Hematopoietic multipotent progenitor cell treated with erythropoietin and hydrocortisone succinate and interleukin-3 and kit ligand, for 8 days (in vitro differentiated cells): ENCODE measurements at regions not wholly inside any gene's neighbourhood (a gene's known extent, or its start where the extent isn't known, plus 50 kb on each side); places are given as distances from the start of the nearest gene placed in this dataset.
A peak's percentile ranks its signal among the peaks of the same experiment; 100 is the strongest.
"Not testable (repeated sequence)": the region's sequence is repeated elsewhere in the genome, so short reads cannot be mapped to it uniquely, and the experiment has no call there.

ENCODE experiments used
- DNase-seq: peaks from one replicate; pipeline ENCODE4 v3.0.0-alpha.2; 2015

GRCh38 chr7:17020250-17020649, 138.5 kb upstream of the AGR3 start:
- no peak for DNase-seq

- no peak for DNase-seq
These were observed 139.4 kb upstream of the AGR3 start for GRCh38 chr7:17021205-17021604.

DNA sequence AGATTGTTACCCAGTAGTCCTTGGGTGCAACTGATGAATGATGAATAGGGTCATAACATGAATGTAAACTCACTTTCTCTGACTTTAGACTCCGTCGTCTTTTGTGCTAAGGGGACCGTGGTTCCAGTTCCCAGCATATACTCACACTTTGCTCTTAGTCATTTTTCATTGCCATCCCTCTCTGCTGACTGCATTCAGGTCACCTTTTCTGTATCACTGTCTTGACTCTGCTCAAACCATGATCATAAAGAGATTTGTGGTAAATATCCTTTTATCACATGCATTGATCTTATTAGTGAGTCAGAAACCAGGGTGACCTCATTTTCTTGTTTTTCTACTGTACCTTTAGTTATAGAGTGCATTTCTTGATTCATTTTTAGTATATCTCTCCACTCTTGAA, 141.1 kb upstream of the AGR3 start:
- no peak for DNase-seq

GRCh38 chr7:17026269-17026668, 144.5 kb upstream of the AGR3 start:
- DNase-seq = no peak

GRCh38 chr7:17027143-17027788, 145.5 kb upstream of the AGR3 start:
- no peak for DNase-seq

DNA sequence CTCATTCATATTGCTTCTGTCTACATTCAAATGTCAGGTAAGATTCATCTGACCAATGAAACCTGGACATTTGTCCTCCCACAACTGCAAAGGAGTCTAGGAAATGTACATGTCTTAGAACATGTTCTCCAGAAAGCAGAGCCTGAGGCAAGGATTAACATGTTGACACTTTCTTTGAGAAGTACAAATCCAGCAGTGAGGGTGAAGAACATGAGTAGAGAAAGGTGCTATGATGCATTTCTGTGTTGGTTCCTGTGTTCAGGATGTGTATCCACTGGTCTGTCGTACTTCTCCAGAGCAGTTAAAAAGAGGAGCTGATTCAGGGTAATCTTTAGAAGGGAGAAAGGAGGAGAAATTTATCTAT, 146.0 kb upstream of the AGR3 start:
- DNase-seq = no peak

- DNase-seq = no peak
These were observed 147.4 kb upstream of the AGR3 start for GRCh38 chr7:17029150-17029549.

DNA sequence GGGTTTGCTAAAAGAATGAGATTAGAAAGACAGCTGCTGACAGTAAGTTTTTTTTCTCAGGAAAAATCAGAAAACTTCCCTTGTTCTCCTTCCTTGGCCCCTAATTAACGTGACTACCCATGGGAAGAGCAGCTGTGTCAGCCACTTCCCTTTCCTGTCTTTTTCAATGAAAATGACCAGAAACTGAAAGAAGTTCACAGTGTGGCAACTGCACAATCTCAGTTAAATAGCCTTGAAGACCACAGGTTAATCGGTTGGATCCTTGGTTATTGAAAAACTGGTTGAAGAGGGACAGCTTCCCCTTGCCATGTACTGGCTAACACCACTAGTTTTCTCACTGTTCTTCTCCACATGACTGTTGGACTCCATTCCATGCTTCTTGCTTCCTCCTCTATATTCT, 148.8 kb upstream of the AGR3 start:
- DNase-seq = no peak

DNA sequence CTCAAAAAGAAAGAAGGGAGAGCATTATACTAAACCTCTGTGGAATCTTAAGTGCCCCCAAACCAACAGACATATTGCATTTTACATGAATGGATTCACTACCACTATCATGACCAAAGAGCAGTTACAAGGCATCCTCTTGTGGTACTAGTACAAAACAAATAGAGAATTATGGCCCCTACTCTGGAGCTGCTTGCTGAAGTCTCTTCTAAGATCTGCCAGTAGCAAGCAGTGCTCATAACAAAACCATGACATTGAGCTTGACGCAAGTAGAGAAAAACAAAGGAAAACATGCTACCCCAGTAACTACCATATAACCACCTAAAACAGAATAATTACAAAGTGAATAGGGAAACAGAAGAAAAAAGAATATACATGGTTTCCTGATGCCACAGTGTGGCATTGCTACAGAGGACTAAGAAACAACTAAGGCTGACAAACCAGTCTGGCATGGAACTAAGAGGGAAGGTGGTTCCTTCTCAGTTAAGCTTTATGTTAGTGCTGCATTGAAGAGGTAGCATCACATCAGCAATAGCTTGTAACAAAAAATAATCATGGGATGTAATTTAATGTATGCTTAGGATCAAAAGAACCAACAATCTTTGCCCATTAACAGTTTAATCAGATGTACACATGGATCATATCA, 150.2 kb upstream of the AGR3 start:
- no peak for DNase-seq

DNA sequence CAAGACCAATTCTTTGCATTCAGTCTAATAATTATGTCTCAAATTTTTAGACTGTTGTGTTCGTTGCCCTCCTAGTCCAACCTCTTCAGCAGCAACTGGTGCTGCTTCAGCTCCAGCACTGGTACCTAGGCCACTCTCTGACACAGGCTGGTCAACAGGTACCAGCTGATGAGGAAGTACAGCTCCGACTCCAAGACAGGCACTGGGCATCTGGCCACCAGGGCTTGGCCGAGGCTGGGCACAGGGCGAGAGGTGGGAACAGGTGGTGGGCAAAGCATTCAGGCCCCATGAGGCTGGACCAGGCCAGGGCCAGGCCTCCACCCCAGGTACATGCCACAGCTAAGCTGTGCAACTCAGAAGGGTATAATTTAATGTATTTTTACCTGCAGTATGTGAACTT, 151.5 kb upstream of the AGR3 start:
- no peak for DNase-seq

DNA sequence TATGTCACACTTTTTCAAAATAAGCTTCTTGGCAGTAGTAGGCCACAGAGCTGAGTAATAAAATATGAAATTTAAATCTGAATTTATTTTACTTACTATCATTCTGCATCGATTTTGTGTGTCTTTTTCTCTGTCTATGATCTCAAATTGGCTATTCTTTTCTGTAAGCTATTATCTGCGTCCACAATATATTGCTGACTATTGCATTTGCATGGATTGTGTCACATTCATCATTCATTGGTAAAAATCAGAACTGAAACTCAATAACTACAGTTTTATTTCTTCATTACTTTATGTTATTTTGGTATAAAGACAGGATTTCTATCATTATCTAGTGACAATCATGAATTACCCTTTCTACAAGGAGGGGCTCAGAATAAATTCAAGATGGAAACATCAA, 154.8 kb upstream of the AGR3 start:
- DNase-seq = no peak

DNA sequence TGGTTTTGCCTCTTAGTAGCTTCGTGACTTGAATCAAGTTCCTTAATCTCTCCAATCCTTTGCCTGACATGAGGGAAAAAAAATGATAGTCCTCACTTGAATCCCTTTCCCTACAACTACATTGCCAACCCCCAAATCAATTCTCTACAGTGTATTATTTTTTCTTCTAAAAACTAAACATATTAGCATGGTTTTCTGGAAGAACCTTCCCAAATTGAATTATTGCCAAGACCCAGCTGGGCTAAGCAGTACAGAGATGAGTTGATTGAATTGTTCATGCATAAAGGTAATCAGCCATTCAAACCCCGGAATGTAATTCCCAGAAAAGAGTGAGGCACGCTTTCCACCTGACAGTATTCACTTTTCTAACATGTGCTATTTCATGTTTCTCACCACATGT, 155.6 kb upstream of the AGR3 start:
- no peak for DNase-seq

DNA sequence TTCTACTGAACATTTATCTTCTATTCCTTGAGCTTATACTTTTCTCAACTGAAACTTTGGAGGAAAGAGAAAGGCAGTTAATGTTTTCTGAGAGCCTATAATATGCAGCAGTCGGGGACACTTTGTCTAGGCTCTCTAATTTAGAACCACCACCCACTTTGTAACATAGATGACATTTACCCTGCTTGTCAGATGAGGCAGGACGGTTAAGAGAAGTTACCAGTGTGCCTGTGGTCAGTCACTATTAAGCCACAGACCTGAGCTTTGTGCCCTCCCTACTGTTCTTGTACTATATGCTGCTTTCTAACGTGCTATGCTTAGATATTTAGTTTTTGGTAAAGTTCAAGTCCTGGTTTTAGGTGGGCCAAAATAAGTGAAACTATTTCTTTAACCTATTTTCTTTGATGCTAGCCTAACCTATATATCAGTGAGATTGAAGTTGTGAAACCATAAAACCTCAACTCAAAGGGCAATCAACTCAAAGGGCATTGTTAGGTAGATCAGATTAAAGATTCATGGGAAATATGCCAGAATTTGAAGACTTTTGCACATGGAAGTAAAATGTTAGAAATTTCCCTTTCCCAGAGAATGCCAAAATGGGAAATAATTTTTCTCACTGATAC, 156.5 kb upstream of the AGR3 start:
- no peak for DNase-seq

DNA sequence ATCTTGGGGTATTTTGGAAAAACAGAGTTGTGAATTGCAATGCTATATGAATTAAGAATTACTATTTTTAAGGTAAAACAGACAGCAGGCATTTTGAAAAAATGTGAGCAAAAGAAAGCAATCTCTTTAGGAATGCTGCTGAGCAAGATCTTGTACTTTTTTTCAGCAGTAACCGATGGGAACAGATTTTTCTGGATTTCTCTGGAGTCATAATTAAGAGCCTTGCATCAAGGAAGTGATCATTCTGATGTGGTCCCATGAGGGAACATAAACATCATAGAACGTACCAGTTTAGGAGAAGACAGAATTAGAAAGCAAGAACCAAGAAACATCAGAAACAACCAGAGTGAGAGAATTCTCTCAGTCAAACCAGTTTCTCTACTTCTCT, 157.0 kb upstream of the AGR3 start:
- no peak for DNase-seq

DNA sequence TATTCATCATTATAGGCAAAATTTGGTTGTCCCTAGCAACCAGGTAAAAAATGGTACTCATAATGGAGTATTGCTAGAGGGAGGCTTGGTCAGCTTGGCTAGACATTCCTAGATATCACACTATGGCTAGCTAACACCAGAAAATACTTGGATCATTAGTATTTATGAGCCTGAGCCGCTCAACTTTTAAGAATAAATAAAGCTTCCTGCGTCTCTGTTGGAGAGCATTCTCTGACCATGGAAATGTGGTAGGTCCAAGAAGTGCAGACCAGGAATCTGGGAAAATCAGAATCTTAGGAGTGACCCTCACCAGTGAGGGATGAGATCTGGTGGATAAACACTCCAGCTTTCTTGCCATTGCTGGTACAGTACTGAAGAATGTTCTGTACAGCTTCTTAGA, 157.6 kb upstream of the AGR3 start:
- no peak for DNase-seq

GRCh38 chr7:17040716-17041115, 158.9 kb upstream of the AGR3 start:
- no peak for DNase-seq

DNA sequence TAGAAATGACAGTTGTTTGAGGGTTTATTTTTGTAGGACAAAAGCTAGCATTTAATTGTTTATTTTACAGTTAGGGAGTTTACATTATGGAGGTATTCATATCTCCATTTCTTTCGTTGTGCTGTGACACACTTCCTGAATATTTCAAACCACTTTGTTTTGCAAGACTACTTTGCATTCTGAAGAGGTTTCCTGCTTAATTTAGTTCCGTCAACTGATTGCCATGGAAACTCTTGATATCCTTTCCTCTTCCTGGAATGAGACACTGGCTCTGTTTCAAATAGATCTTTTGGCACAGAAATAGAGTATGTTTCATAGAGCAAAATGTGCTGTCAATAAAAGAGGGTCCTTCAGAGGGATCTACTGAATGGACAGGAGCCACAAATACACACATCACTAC, 159.5 kb upstream of the AGR3 start:
- peak; percentile 17 for DNase-seq

DNA sequence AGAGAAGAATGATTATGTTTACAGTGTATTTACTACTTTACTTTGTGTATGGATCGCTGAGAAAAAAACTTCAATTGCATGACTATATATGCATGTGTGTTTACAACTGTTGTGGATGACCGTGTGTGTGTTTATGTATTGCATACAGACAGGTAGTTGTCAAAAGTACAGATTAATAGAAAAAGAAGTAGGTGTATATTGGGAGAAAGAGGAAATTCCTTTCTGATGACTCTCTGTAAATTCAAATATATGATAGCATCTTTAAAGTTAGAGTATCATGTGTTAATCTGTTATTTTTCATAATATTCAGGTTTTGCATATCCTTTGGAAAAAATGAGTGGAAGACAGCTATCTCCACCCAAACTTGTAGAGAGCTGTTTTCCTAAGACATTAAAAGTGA, 160.4 kb upstream of the AGR3 start:
- DNase-seq = no peak

GRCh38 chr7:17043012-17043877, 161.5 kb upstream of the AGR3 start:
- DNase-seq = no peak

GRCh38 chr7:17044396-17044795, 162.6 kb upstream of the AGR3 start:
- DNase-seq = peak; percentile 21

- DNase-seq = peak; percentile 9
These were observed 163.1 kb upstream of the AGR3 start for GRCh38 chr7:17044861-17045260.

DNA sequence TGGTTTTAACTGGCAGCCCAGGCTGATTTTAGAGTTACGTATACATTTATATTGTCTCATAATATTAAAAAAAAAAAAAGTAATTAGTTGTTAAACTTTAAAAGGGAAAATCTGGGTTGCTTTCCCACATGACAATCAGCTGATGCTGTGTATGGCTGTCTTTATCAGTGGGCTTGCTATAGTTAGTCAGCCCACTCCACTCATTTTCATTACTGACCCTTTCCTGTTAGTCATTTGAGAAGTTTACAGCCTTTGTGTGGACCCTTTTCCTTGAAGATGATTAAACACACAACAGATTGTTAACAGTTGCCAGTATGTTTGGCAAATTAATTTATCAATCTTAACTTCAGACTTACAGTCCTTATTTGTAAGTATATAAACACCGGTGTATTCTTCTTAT, 164.5 kb upstream of the AGR3 start:
- no peak for DNase-seq

DNA sequence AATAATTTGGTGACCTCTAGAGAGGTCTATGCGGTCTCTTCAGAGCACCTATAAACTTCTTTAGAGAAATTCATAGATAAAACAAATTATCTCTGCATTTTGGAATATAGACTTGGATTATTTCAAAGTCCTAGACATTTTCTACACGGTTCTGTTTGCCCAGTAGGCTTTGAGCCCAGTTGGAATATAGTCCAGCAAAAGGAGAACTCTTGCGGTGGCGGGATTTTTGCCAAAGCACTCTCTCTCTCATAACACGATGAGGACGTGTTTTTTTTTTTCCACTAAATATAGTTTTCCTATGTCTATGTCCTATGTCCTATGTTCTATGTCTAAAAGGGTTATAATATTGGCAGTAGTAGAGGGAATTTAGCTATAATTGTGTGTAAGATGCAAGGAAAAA, 164.9 kb upstream of the AGR3 start:
- DNase-seq = no peak

GRCh38 chr7:17053164-17053563, 171.4 kb upstream of the AGR3 start:
- DNase-seq = not testable (repeated sequence)
